DND-41 (cell line): ENCODE measurements at regions not wholly inside any gene's neighbourhood (a gene's known extent, or its start where the extent isn't known, plus 50 kb on each side); places are given as distances from the start of the nearest gene placed in this dataset.

Experiments used
- CTCF ChIP-seq: IDR thresholded peaks from 2 replicates; pipeline ENCODE4 v1.5.1; 2012; ENCODE audit warnings: borderline replicate concordance, low read length, moderate library complexity, mild to moderate bottlenecking; ENCODE audit not compliant: poor library complexity, severe bottlenecking; ENCODE audit errors: extremely low read depth
- EZH2 ChIP-seq: IDR thresholded peaks from 3 replicates; pipeline ENCODE4 v1.6.1; 2012; ENCODE audit warnings: borderline replicate concordance, low read depth, mild to moderate bottlenecking, moderate library complexity, low read length, inconsistent platforms; ENCODE audit not compliant: severe bottlenecking

DNA sequence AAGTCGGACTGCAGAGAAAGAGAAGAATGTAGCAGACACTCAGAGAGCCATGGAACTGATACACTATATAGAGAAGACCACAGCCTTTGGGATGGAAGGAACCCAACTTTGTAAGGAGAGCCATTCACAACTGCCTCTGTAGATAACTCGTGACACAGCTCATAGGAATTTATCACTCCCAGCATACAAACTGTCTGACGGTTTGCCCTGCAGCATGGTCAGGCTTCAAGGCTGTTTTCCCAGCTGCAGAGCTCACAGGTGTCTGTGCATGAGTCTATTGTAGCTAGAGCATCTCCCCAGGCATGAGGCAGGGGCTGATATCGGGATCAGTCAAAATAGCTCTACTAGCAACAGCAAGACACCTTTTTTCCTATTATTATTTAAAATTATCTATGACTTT is 130.5 kb upstream of the DTNBP1 start:
- no peak for TF ChIP-seq CTCF
- no peak for TF ChIP-seq EZH2
